PC-9 (cell line): ENCODE measurements at regions not wholly inside any gene's neighbourhood (a gene's known extent, or its start where the extent isn't known, plus 50 kb on each side); places are given as distances from the start of the nearest gene placed in this dataset.

Experiments used
- CTCF ChIP-seq: fragments of 200-600 bp; sonication (generic); conservative IDR thresholded peaks from 2 replicates; pipeline ENCODE4 v1.6.1; 2017; ENCODE audit warnings: mixed run types, antibody characterized with exemption, mild to moderate bottlenecking, moderate library complexity
- EZH2 ChIP-seq: fragments of 200-600 bp; sonication (generic); IDR thresholded peaks from 2 replicates; pipeline ENCODE4 v1.8.0; 2017; ENCODE audit warnings: antibody characterized with exemption, low read depth

- TF ChIP-seq EZH2 = no peak
- no peak for TF ChIP-seq CTCF
Observed at GRCh38 chr3:191952186-191952585, 491.2 kb downstream of the PYDC2 start.
